ENCODE measurements at regions not wholly inside any gene's neighbourhood (a gene's known extent, or its start where the extent isn't known, plus 50 kb on each side); places are given as distances from the start of the nearest gene placed in this dataset.

GRCh38 chr4:3706565-3707422 is 59.4 kb upstream of the ADRA2C start:
- no peak for TF ChIP-seq CTCF (IDR thresholded peaks at IDR 0.05; ENCODE audit: extremely low read depth in 1 of 2, insufficient read depth in 1 of 2, low read depth in 1 of 2, low read length in 2 of 2)
- TF ChIP-seq GATA2 (IDR thresholded peaks at IDR 0.05; ENCODE audit: insufficient read depth, insufficient read length, low read depth, low read length) = no peak

Measured in endothelial cell of umbilical vein (primary cell).